ENCODE measurements at regions not wholly inside any gene's neighbourhood (a gene's known extent, or its start where the extent isn't known, plus 50 kb on each side); places are given as distances from the start of the nearest gene placed in this dataset.
A peak's percentile ranks its signal among the peaks of the same experiment; 100 is the strongest.

DNA sequence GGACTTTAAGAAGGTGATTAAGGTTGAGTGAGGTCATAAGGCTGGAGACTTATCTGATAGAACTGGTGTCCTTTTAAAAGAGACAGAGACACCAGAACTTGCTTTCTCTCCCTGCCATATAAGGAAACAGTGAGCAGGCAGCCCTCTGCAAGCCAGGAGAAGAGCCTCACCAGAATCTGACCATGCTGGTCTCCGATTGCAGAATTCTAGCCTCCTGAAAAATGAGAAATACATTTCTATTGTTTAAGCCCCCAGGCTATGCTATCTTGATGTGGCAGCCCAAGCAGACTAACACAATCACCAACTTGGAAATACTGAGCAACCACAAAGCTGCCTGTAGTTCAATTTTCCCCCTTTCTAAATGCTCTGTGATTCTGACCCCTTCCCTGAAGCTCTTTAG, 161.4 kb upstream of the RARB start:
- H3K27me3 ChIP-seq (ENCODE audit: insufficient read depth): no peaks in the 10 kb centered on the region
- no peaks in the 10 kb centered on the region for H3K4me1 ChIP-seq (ENCODE audit: insufficient read depth)
- peak overlapping the region; percentile 77; the same call in 1 of the 2 replicates for H2AFZ ChIP-seq
- no peak overlapping the region for H3K27ac ChIP-seq (ENCODE audit: low read depth)
- no peak for TF ChIP-seq ZNF114 (CRISPR knock-in tag; IDR thresholded peaks at IDR 0.05)
- TF ChIP-seq, protein P1, sequence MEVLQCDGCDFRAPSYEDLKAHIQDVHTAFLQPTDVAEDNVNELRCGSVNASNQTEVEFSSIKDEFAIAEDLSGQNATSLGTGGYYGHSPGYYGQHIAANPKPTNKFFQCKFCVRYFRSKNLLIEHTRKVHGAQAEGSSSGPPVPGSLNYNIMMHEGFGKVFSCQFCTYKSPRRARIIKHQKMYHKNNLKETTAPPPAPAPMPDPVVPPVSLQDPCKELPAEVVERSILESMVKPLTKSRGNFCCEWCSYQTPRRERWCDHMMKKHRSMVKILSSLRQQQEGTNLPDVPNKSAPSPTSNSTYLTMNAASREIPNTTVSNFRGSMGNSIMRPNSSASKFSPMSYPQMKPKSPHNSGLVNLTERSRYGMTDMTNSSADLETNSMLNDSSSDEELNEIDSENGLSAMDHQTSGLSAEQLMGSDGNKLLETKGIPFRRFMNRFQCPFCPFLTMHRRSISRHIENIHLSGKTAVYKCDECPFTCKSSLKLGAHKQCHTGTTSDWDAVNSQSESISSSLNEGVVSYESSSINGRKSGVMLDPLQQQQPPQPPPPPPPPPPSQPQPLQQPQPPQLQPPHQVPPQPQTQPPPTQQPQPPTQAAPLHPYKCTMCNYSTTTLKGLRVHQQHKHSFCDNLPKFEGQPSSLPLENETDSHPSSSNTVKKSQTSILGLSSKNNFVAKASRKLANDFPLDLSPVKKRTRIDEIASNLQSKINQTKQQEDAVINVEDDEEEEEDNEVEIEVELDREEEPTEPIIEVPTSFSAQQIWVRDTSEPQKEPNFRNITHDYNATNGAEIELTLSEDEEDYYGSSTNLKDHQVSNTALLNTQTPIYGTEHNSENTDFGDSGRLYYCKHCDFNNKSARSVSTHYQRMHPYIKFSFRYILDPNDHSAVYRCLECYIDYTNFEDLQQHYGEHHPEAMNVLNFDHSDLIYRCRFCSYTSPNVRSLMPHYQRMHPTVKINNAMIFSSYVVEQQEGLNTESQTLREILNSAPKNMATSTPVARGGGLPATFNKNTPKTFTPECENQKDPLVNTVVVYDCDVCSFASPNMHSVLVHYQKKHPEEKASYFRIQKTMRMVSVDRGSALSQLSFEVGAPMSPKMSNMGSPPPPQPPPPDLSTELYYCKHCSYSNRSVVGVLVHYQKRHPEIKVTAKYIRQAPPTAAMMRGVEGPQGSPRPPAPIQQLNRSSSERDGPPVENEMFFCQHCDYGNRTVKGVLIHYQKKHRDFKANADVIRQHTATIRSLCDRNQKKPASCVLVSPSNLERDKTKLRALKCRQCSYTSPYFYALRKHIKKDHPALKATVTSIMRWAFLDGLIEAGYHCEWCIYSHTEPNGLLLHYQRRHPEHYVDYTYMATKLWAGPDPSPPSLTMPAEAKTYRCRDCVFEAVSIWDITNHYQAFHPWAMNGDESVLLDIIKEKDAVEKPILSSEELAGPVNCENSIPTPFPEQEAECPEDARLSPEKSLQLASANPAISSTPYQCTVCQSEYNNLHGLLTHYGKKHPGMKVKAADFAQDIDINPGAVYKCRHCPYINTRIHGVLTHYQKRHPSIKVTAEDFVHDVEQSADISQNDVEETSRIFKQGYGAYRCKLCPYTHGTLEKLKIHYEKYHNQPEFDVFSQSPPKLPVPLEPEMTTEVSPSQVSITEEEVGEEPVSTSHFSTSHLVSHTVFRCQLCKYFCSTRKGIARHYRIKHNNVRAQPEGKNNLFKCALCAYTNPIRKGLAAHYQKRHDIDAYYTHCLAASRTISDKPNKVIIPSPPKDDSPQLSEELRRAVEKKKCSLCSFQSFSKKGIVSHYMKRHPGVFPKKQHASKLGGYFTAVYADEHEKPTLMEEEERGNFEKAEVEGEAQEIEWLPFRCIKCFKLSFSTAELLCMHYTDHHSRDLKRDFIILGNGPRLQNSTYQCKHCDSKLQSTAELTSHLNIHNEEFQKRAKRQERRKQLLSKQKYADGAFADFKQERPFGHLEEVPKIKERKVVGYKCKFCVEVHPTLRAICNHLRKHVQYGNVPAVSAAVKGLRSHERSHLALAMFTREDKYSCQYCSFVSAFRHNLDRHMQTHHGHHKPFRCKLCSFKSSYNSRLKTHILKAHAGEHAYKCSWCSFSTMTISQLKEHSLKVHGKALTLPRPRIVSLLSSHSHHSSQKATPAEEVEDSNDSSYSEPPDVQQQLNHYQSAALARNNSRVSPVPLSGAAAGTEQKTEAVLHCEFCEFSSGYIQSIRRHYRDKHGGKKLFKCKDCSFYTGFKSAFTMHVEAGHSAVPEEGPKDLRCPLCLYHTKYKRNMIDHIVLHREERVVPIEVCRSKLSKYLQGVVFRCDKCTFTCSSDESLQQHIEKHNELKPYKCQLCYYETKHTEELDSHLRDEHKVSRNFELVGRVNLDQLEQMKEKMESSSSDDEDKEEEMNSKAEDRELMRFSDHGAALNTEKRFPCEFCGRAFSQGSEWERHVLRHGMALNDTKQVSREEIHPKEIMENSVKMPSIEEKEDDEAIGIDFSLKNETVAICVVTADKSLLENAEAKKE (CRISPR knock-in tag; IDR thresholded peaks at IDR 0.05): no peak
- TF ChIP-seq EZH2 (IDR thresholded peaks at IDR 0.05; ENCODE audit: low read depth, unreplicated experiment): no peak
- TF ChIP-seq STAT1 (IDR thresholded peaks at IDR 0.05; ENCODE audit: unreplicated experiment): no peak
- TF ChIP-seq, protein P2, sequence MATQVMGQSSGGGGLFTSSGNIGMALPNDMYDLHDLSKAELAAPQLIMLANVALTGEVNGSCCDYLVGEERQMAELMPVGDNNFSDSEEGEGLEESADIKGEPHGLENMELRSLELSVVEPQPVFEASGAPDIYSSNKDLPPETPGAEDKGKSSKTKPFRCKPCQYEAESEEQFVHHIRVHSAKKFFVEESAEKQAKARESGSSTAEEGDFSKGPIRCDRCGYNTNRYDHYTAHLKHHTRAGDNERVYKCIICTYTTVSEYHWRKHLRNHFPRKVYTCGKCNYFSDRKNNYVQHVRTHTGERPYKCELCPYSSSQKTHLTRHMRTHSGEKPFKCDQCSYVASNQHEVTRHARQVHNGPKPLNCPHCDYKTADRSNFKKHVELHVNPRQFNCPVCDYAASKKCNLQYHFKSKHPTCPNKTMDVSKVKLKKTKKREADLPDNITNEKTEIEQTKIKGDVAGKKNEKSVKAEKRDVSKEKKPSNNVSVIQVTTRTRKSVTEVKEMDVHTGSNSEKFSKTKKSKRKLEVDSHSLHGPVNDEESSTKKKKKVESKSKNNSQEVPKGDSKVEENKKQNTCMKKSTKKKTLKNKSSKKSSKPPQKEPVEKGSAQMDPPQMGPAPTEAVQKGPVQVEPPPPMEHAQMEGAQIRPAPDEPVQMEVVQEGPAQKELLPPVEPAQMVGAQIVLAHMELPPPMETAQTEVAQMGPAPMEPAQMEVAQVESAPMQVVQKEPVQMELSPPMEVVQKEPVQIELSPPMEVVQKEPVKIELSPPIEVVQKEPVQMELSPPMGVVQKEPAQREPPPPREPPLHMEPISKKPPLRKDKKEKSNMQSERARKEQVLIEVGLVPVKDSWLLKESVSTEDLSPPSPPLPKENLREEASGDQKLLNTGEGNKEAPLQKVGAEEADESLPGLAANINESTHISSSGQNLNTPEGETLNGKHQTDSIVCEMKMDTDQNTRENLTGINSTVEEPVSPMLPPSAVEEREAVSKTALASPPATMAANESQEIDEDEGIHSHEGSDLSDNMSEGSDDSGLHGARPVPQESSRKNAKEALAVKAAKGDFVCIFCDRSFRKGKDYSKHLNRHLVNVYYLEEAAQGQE (IDR thresholded peaks at IDR 0.05; ENCODE audit: unreplicated experiment): no peak
- H3K9me2 ChIP-seq (ENCODE audit: insufficient read depth): no peaks in the 10 kb centered on the region
- no peak overlapping the region for H3K27ac Mint-ChIP-seq
- no peaks in the 10 kb centered on the region for H3K36me3 ChIP-seq (ENCODE audit: insufficient read depth)
- H3K4me3 ChIP-seq: no peak overlapping the region
- H3K4me2 ChIP-seq: no peak overlapping the region
- no peaks in the 10 kb centered on the region for H4K20me1 ChIP-seq (replicated peaks; ENCODE audit: insufficient read depth)
- DNase-seq (ENCODE audit: low spot score) (no peak), ATAC-seq (no peak)
- no peaks in the 10 kb centered on the region for H3K4me1 Mint-ChIP-seq
- no peaks in the 10 kb centered on the region for H3K79me2 ChIP-seq (replicated peaks; ENCODE audit: insufficient read depth)
- H3K27me3 Mint-ChIP-seq (ENCODE audit: insufficient read depth, low read depth, poor library complexity): peaks cover 2% of the 10 kb centered on the region
- H3K36me3 Mint-ChIP-seq (ENCODE audit: low read depth): no peaks in the 10 kb centered on the region
- no peak overlapping the region for H3K4me3 Mint-ChIP-seq
- no peaks in the 10 kb centered on the region for H3F3A ChIP-seq (replicated peaks; ENCODE audit: low read depth)
- H3K9me3 Mint-ChIP-seq: no peaks in the 10 kb centered on the region
